ENCODE measurements at regions not wholly inside any gene's neighbourhood (a gene's known extent, or its start where the extent isn't known, plus 50 kb on each side); places are given as distances from the start of the nearest gene placed in this dataset.
"Not testable (repeated sequence)": the region's sequence is repeated elsewhere in the genome, so short reads cannot be mapped to it uniquely, and the experiment has no call there.

- H3K36me3 ChIP-seq (ENCODE audit: insufficient read depth, low read length) = no peaks in the 10 kb centered on the region
- H3K79me2 ChIP-seq (ENCODE audit: insufficient read depth, low read length) = no peaks in the 10 kb centered on the region
- H3K4me2 ChIP-seq (ENCODE audit: insufficient read depth, low read length) = no peak overlapping the region
- TF ChIP-seq, protein P1, sequence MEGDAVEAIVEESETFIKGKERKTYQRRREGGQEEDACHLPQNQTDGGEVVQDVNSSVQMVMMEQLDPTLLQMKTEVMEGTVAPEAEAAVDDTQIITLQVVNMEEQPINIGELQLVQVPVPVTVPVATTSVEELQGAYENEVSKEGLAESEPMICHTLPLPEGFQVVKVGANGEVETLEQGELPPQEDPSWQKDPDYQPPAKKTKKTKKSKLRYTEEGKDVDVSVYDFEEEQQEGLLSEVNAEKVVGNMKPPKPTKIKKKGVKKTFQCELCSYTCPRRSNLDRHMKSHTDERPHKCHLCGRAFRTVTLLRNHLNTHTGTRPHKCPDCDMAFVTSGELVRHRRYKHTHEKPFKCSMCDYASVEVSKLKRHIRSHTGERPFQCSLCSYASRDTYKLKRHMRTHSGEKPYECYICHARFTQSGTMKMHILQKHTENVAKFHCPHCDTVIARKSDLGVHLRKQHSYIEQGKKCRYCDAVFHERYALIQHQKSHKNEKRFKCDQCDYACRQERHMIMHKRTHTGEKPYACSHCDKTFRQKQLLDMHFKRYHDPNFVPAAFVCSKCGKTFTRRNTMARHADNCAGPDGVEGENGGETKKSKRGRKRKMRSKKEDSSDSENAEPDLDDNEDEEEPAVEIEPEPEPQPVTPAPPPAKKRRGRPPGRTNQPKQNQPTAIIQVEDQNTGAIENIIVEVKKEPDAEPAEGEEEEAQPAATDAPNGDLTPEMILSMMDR (IDR thresholded peaks at IDR 0.05; ENCODE audit: extremely low read depth, low read depth, low read length) = no peak
- H3K4me1 ChIP-seq (ENCODE audit: insufficient read depth, low read length) = no peaks in the 10 kb centered on the region
- DNase-seq (ENCODE audit: insufficient read length, low spot score, missing footprints) = no peak
- H4K20me1 ChIP-seq (ENCODE audit: insufficient read depth, low read length) = no peaks in the 10 kb centered on the region
- no peak overlapping the region for H2AFZ ChIP-seq (ENCODE audit: low read length)
- no peak overlapping the region for H3K4me3 ChIP-seq (ENCODE audit: insufficient read depth, low read length)
- no peaks in the 10 kb centered on the region for H3K27me3 ChIP-seq (ENCODE audit: insufficient read depth, low read length)
- H3K9me3 ChIP-seq (ENCODE audit: low read depth, low read length) = peaks cover 4% of the 10 kb centered on the region
- no peak overlapping the region for H3K27ac ChIP-seq (ENCODE audit: low read depth, low read length)
These were observed 478.9 kb downstream of the EIPR1 start for GRCh38 chr2:2898744-2899143.

DNA sequence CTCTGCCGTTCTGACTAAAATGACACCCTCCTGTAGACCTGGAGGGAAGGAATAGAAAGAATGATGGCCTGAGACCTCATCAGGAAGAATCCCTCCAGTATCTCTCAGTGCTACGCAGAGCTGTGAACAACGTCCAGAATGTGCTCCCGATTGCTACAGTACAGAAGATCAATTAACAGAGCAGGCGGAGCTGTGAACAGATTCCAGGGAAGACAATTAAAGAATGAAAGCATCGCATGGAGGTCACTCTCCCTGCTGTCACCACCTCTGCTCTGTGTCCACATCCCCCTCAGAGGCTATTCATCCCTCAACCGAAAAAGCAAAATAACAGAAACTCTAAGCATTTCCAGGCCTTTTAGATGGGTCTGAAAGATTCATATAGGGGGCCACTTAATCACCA is 481.0 kb downstream of the EIPR1 start:
- no peaks in the 10 kb centered on the region for H4K20me1 ChIP-seq (ENCODE audit: insufficient read depth, low read length)
- TF ChIP-seq, protein P1 (IDR thresholded peaks at IDR 0.05; ENCODE audit: extremely low read depth, low read depth, low read length) = no peak
- H2AFZ ChIP-seq (ENCODE audit: low read length) = no peak overlapping the region
- H3K27ac ChIP-seq (ENCODE audit: low read depth, low read length) = no peak overlapping the region
- no peaks in the 10 kb centered on the region for H3K79me2 ChIP-seq (ENCODE audit: insufficient read depth, low read length)
- H3K4me2 ChIP-seq (ENCODE audit: insufficient read depth, low read length) = no peak overlapping the region
- no peaks in the 10 kb centered on the region for H3K4me1 ChIP-seq (ENCODE audit: insufficient read depth, low read length)
- H3K27me3 ChIP-seq (ENCODE audit: insufficient read depth, low read length) = no peaks in the 10 kb centered on the region
- H3K4me3 ChIP-seq (ENCODE audit: insufficient read depth, low read length) = no peak overlapping the region
- DNase-seq (ENCODE audit: insufficient read length, low spot score, missing footprints) = no peak
- H3K36me3 ChIP-seq (ENCODE audit: insufficient read depth, low read length) = no peaks in the 10 kb centered on the region
- H3K9me3 ChIP-seq (ENCODE audit: low read depth, low read length) = peaks cover 2% of the 10 kb centered on the region

DNA sequence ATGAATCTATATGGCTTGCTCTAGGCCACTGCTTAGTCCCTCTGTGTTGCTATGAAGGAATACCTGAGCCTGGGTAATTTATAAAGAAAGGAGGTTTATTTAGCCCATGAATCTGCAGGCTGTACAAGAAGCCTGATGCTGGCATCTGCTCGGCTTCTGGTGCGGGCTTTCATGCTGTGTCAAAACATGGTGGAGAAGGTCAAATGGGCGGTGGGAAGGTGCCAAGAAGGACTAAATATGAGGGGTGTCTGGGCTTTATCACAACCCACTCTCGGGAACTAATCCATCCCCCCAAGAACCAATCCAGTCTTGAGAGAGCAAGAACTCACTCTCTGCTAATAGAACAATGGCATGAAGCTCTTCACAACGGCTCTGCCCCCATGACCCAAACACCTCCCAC is 481.6 kb downstream of the EIPR1 start:
- Histone ChIP-seq H3K27me3 (ENCODE audit: insufficient read depth, low read length) (no peaks in the 10 kb centered on the region), H3K4me1 (ENCODE audit: insufficient read depth, low read length) (no peaks in the 10 kb centered on the region), H3K36me3 (ENCODE audit: insufficient read depth, low read length) (no peaks in the 10 kb centered on the region), H3K79me2 (ENCODE audit: insufficient read depth, low read length) (no peaks in the 10 kb centered on the region), H2AFZ (ENCODE audit: low read length) (no peak overlapping the region), H3K4me3 (ENCODE audit: insufficient read depth, low read length) (no peak overlapping the region), H3K9me3 (ENCODE audit: low read depth, low read length) (no peaks in the 10 kb centered on the region), H3K27ac (ENCODE audit: low read depth, low read length) (no peak overlapping the region), H3K4me2 (ENCODE audit: insufficient read depth, low read length) (no peak overlapping the region), H4K20me1 (ENCODE audit: insufficient read depth, low read length) (no peaks in the 10 kb centered on the region)
- TF ChIP-seq, protein P1 (IDR thresholded peaks at IDR 0.05; ENCODE audit: extremely low read depth, low read depth, low read length) = no peak
- no peak for DNase-seq (ENCODE audit: insufficient read length, low spot score, missing footprints)

- not testable (repeated sequence) for H3K27ac ChIP-seq (ENCODE audit: low read depth, low read length); H3K79me2 ChIP-seq (ENCODE audit: insufficient read depth, low read length); H4K20me1 ChIP-seq (ENCODE audit: insufficient read depth, low read length); DNase-seq (ENCODE audit: insufficient read length, low spot score, missing footprints); H3K27me3 ChIP-seq (ENCODE audit: insufficient read depth, low read length); H3K36me3 ChIP-seq (ENCODE audit: insufficient read depth, low read length); H3K9me3 ChIP-seq (ENCODE audit: low read depth, low read length); H3K4me3 ChIP-seq (ENCODE audit: insufficient read depth, low read length); H2AFZ ChIP-seq (ENCODE audit: low read length); H3K4me1 ChIP-seq (ENCODE audit: insufficient read depth, low read length); H3K4me2 ChIP-seq (ENCODE audit: insufficient read depth, low read length)
These were observed 483.6 kb downstream of the EIPR1 start for GRCh38 chr2:2894011-2894410.

- no peak for DNase-seq (ENCODE audit: insufficient read length, low spot score, missing footprints)
- no peak overlapping the region for H3K4me3 ChIP-seq (ENCODE audit: insufficient read depth, low read length)
- H3K36me3 ChIP-seq (ENCODE audit: insufficient read depth, low read length) = no peaks in the 10 kb centered on the region
- no peaks in the 10 kb centered on the region for H3K27me3 ChIP-seq (ENCODE audit: insufficient read depth, low read length)
- H4K20me1 ChIP-seq (ENCODE audit: insufficient read depth, low read length) = no peaks in the 10 kb centered on the region
- H3K9me3 ChIP-seq (ENCODE audit: low read depth, low read length) = no peaks in the 10 kb centered on the region
- H3K4me2 ChIP-seq (ENCODE audit: insufficient read depth, low read length) = no peak overlapping the region
- no peak overlapping the region for H3K27ac ChIP-seq (ENCODE audit: low read depth, low read length)
- TF ChIP-seq, protein P1 (IDR thresholded peaks at IDR 0.05; ENCODE audit: extremely low read depth, low read depth, low read length) = no peak
- no peaks in the 10 kb centered on the region for H3K79me2 ChIP-seq (ENCODE audit: insufficient read depth, low read length)
- H3K4me1 ChIP-seq (ENCODE audit: insufficient read depth, low read length) = no peaks in the 10 kb centered on the region
- no peak overlapping the region for H2AFZ ChIP-seq (ENCODE audit: low read length)
These were observed 484.7 kb downstream of the EIPR1 start for GRCh38 chr2:2892892-2893291.

All from osteoblast (primary cell).